IMR-90 (cell line): ENCODE measurements at regions not wholly inside any gene's neighbourhood (a gene's known extent, or its start where the extent isn't known, plus 50 kb on each side); places are given as distances from the start of the nearest gene placed in this dataset.

ENCODE experiments used
- ATAC-seq: fragments of 200-7000 bp; cut with Tn5 transposase; 2 replicates; pipeline ENCODE4 v1.9.1; 2020; ENCODE audit warnings: low read depth, mild to moderate bottlenecking, moderate library complexity
- BruUV-seq: library from RNA; stranded (reverse); fragments of 400-500 nt; replicated peaks from 2 replicates; lab custom pipeline; 2021; lab: Mats Ljungman, UMichigan
- CTCF ChIA-PET: fragments of 300-600 bp; formaldehyde crosslinking; extraction: SDS; loops from one replicate; lab custom pipeline; 2021; ENCODE audit warnings: antibody characterized with exemption; lab: Yijun Ruan, JAX
- POLR2A ChIA-PET: fragments of 300-600 bp; sonication (Branson Sonifier 250); formaldehyde crosslinking; loops from one replicate; lab custom pipeline; 2022; ENCODE audit warnings: antibody characterized with exemption; ENCODE audit not compliant: unreplicated experiment; lab: Charles Lee
- DNase-seq: peaks from one replicate; pipeline ENCODE4 v3.0.0; 2013
- H2AFZ ChIP-seq: replicated peaks from 2 replicates; pipeline ENCODE3; 2013; ENCODE audit warnings: low read length, mild to moderate bottlenecking; ENCODE audit not compliant: poor library complexity
- H2AK5ac ChIP-seq: 2 replicates; pipeline ENCODE4 v1.6.1; 2013; ENCODE audit warnings: low read depth, low read length, inconsistent platforms
- H2AK9ac ChIP-seq: replicated peaks from 2 replicates; pipeline ENCODE3; 2013; ENCODE audit warnings: mild to moderate bottlenecking, low read depth, low read length, moderate library complexity; ENCODE audit not compliant: poor library complexity
- H2BK120ac ChIP-seq: 2 replicates; pipeline ENCODE4 v1.6.1; 2013; ENCODE audit warnings: low read depth, low read length, inconsistent platforms
- H2BK15ac ChIP-seq: 3 replicates; pipeline ENCODE4 v1.6.1; 2013; ENCODE audit warnings: low read depth, low read length, inconsistent platforms
- H2BK20ac ChIP-seq: 2 replicates; pipeline ENCODE4 v1.6.1; 2013; ENCODE audit warnings: low read depth, mild to moderate bottlenecking, inconsistent platforms, low read length, moderate library complexity
- H2BK5ac ChIP-seq: 2 replicates; pipeline ENCODE4 v1.6.1; 2013; ENCODE audit warnings: mild to moderate bottlenecking, low read depth, low read length, inconsistent platforms; ENCODE audit not compliant: poor library complexity, severe bottlenecking
- H3K14ac ChIP-seq: replicated peaks from 2 replicates; pipeline ENCODE4 v1.6.1; 2013; ENCODE audit warnings: low read depth, low read length, inconsistent platforms
- H3K18ac ChIP-seq: 2 replicates; pipeline ENCODE4 v1.6.1; 2013; ENCODE audit warnings: low read depth, low read length, control low read depth
- H3K23ac ChIP-seq: 2 replicates; pipeline ENCODE4 v1.6.1; 2013; ENCODE audit warnings: low read depth, low read length, inconsistent platforms
- H3K27ac ChIP-seq: 2 replicates; pipeline ENCODE4 v1.5.1; 2013; ENCODE audit warnings: mild to moderate bottlenecking, control low read depth, low read length; ENCODE audit not compliant: insufficient read depth
- H3K27me3 ChIP-seq: 2 replicates; pipeline ENCODE4 v1.6.1; 2013; ENCODE audit warnings: low read length; ENCODE audit not compliant: control insufficient read depth, insufficient read depth
- H3K36me3 ChIP-seq: 2 replicates; pipeline ENCODE4 v1.6.1; 2013; ENCODE audit warnings: low read length, mixed read lengths; ENCODE audit not compliant: control insufficient read depth, insufficient read depth
- H3K4ac ChIP-seq: 2 replicates; pipeline ENCODE4 v1.6.1; 2013; ENCODE audit warnings: low read depth, low read length, inconsistent platforms
- H3K4me1 ChIP-seq: 2 replicates; pipeline ENCODE4 v1.6.1; 2013; ENCODE audit warnings: low read length, mixed read lengths; ENCODE audit not compliant: control insufficient read depth, insufficient read depth
- H3K4me2 ChIP-seq: 2 replicates; pipeline ENCODE4 v1.6.1; 2013; ENCODE audit warnings: low read depth, mild to moderate bottlenecking, control low read depth, low read length, moderate library complexity
- H3K4me3 ChIP-seq: 2 replicates; pipeline ENCODE4 v1.5.1; 2013; ENCODE audit warnings: low read depth, mild to moderate bottlenecking, control low read depth, low read length, moderate library complexity; ENCODE audit not compliant: insufficient read depth
- H3K56ac ChIP-seq: 2 replicates; pipeline ENCODE4 v1.6.1; 2013; ENCODE audit warnings: low read length, inconsistent platforms; ENCODE audit not compliant: insufficient read depth; ENCODE audit errors: extremely low read depth
- H3K79me1 ChIP-seq, 2 experiments: 2 replicates each; pipeline ENCODE4 v1.6.1; 2013; ENCODE audit warnings: low read length in 2 of 2, inconsistent platforms in 1 of 2, low read depth in 1 of 2
- H3K9ac ChIP-seq: 2 replicates; pipeline ENCODE4 v1.6.1; 2013; ENCODE audit warnings: low read depth, low read length, control low read depth
- H3K9me1 ChIP-seq: 2 replicates; pipeline ENCODE4 v1.6.1; 2013; ENCODE audit warnings: low read length, inconsistent platforms; ENCODE audit not compliant: insufficient read depth
- H3K9me3 ChIP-seq: 2 replicates; pipeline ENCODE4 v1.6.1; 2013; ENCODE audit warnings: low read length; ENCODE audit not compliant: control insufficient read depth, insufficient read depth
- H4K20me1 ChIP-seq: 2 replicates; pipeline ENCODE4 v1.6.1; 2013; ENCODE audit warnings: low read length, inconsistent platforms; ENCODE audit not compliant: insufficient read depth
- H4K5ac ChIP-seq: 2 replicates; pipeline ENCODE4 v1.6.1; 2013; ENCODE audit warnings: mild to moderate bottlenecking, low read depth, low read length, control low read depth
- H4K8ac ChIP-seq, 2 experiments: 2 replicates each; pipeline ENCODE4 v1.6.1; 2013; ENCODE audit warnings: low read depth in 2 of 2, low read length in 2 of 2, control low read depth in 1 of 2, inconsistent platforms in 1 of 2
- H4K91ac ChIP-seq: 2 replicates; pipeline ENCODE4 v1.6.1; 2013; ENCODE audit warnings: low read depth, low read length, inconsistent platforms; ENCODE audit not compliant: insufficient read depth
- BHLHE40 ChIP-seq: fragments of 150-350 bp; IDR thresholded peaks from 2 replicates; pipeline ENCODE4 v1.6.1; 2016; ENCODE audit warnings: mild to moderate bottlenecking, low read depth, low read length
- ELK1 ChIP-seq: fragments of 150-350 bp; IDR thresholded peaks from 2 replicates; pipeline ENCODE4 v1.6.1; 2016; ENCODE audit warnings: low read depth, mild to moderate bottlenecking, low read length, moderate library complexity, borderline replicate concordance
- MXI1 ChIP-seq: IDR thresholded peaks from 2 replicates; pipeline ENCODE4 v1.6.1; 2012; ENCODE audit warnings: low read depth, mild to moderate bottlenecking, low read length, moderate library complexity, borderline replicate concordance
- NFE2L2 ChIP-seq: fragments of 150-350 bp; IDR thresholded peaks from 2 replicates; pipeline ENCODE4 v1.6.1; 2016; ENCODE audit warnings: low read depth, mild to moderate bottlenecking, low read length
- SMC3 ChIP-seq: fragments of 150-350 bp; IDR thresholded peaks from 2 replicates; pipeline ENCODE4 v1.6.1; 2016; ENCODE audit warnings: low read depth, mild to moderate bottlenecking, antibody characterized with exemption, low read length, moderate library complexity
- WGBS, 2 experiments: methylation state at CpG; one replicate each; pipeline versions ENCODE4 v1.1.5 to v1.1.7; 2013; ENCODE audit warnings: missing lambda C conversion rate in 2 of 2; ENCODE audit not compliant: insufficient read length in 1 of 2; ENCODE audit errors: extremely low coverage in 2 of 2; 5-methylcytosine and 5-hydroxymethylcytosine counted together
- dilution Hi-C: fragments of 300-500 bp; cut with HindIII; formaldehyde crosslinking; loops from one replicate; pipeline ENCODE4 v1.14.3; 2018; ENCODE audit warnings: low sequenced_read_pairs; ENCODE audit not compliant: unreplicated experiment
- in situ Hi-C: fragments of 300-500 bp; cut with MboI; formaldehyde crosslinking; loops from 3 replicates; pipeline ENCODE4 v1.14.3; 2019; ENCODE audit warnings: low sequenced_read_pairs, inconsistent platforms, mixed read lengths
- intact Hi-C: fragments of 100-400 bp; cut with micrococcal nuclease; formaldehyde crosslinking; loops from 2 replicates; pipeline ENCODE4 v1.10.0; 2022

GRCh38 chr17:72188801-72189200, 68.0 kb downstream of the SOX9 start:
- in situ Hi-C loops (no loop called here), intact Hi-C loops (no loop called here), dilution Hi-C loops (no loop called here)
- Histone ChIP-seq H3K56ac (no peak overlapping the region), H2BK120ac (no peak overlapping the region), H4K8ac (no peak overlapping the region), H3K4ac (no peak overlapping the region), H2AK5ac (peak overlapping the region; percentile 91; the same call in 1 of the 2 replicates), H3K14ac (no peak overlapping the region), H3K79me1 (0 out of 4 replicates have a peak, but pooled peaks cover 0 to 3% of the 10 kb centered on the region in 2 experiments), H3K4me1 (peaks cover 24% of the 10 kb centered on the region), H4K20me1 (no peaks in the 10 kb centered on the region), H4K5ac (no peak overlapping the region), H2BK20ac (no peak overlapping the region), H3K27ac (no peak overlapping the region), H3K27me3 (no peaks in the 10 kb centered on the region), H3K23ac (no peak overlapping the region), H3K4me2 (no peak overlapping the region), H3K9me1 (peaks cover 23% of the 10 kb centered on the region), H2AFZ (no peak overlapping the region), H3K4me3 (no peak overlapping the region), H3K36me3 (no peaks in the 10 kb centered on the region), H2BK5ac (peak overlapping the region; percentile 33), H2BK15ac (no peak overlapping the region), H3K9ac (no peak overlapping the region), H3K18ac (no peak overlapping the region), H4K91ac (no peak overlapping the region), H3K9me3 (no peaks in the 10 kb centered on the region), H2AK9ac (no peak overlapping the region)
- no TSS peak for BruUV-seq
- no peak for DNase-seq
- ChIA-PET POLR2A (no interaction called here), CTCF (no interaction called here)
- WGBS, 2 experiments = 95% methylated on average over 2 of the region's 2 CpGs; no CpG with 5 or more reads in 1 of the 2 experiments
- no peak for ATAC-seq
- TF ChIP-seq BHLHE40 (no peak), ELK1 (no peak), MXI1 (no peak), SMC3 (no peak), NFE2L2 (no peak)
